Stimulated activated CD4-positive, alpha-beta T cell treated with anti-CD3 and anti-CD28 coated beads, Interleukin-15, amount 100 ng/mL, for 1 hour (primary cell): ENCODE measurements at regions not wholly inside any gene's neighbourhood (a gene's known extent, or its start where the extent isn't known, plus 50 kb on each side); places are given as distances from the start of the nearest gene placed in this dataset.

ENCODE experiments used
- DNase-seq, 2 donors: peaks; one replicate each; pipeline ENCODE4 v3.0.0-alpha.2; 2020; ENCODE audit warnings: low read depth in 1 of 2, low spot score in 1 of 2

GRCh38 chr22:47589271-47590250 lies 827.1 kb downstream of the TBC1D22A start:
- no peak for DNase-seq

- DNase-seq: no peak
Observed at GRCh38 chr22:47588578-47588960, 826.1 kb downstream of the TBC1D22A start.

GRCh38 chr22:47587861-47588577 lies 825.6 kb downstream of the TBC1D22A start:
- DNase-seq: no peak

GRCh38 chr22:47587361-47587760 lies 824.9 kb downstream of the TBC1D22A start:
- DNase-seq: no peak

GRCh38 chr22:47586946-47587345 lies 824.5 kb downstream of the TBC1D22A start:
- no peak for DNase-seq

GRCh38 chr22:47586038-47586437 lies 823.6 kb downstream of the TBC1D22A start:
- no peak for DNase-seq

GRCh38 chr22:47583959-47584562 lies 821.6 kb downstream of the TBC1D22A start:
- no peak for DNase-seq

GRCh38 chr22:47582067-47582466 lies 819.6 kb downstream of the TBC1D22A start:
- DNase-seq: no peak

- DNase-seq: no peak
Observed at GRCh38 chr22:47580121-47580520, 817.7 kb downstream of the TBC1D22A start.

GRCh38 chr22:47576908-47577307 lies 814.5 kb downstream of the TBC1D22A start:
- no peak for DNase-seq

- no peak for DNase-seq
Observed at GRCh38 chr22:47575291-47575690, 812.8 kb downstream of the TBC1D22A start.

GRCh38 chr22:47574556-47574955 lies 812.1 kb downstream of the TBC1D22A start:
- no peak for DNase-seq

- no peak for DNase-seq
Observed at GRCh38 chr22:47573141-47573540, 810.7 kb downstream of the TBC1D22A start.

GRCh38 chr22:47572443-47572842 lies 810.0 kb downstream of the TBC1D22A start:
- DNase-seq: no peak

- no peak for DNase-seq
Observed at GRCh38 chr22:47571616-47572015, 809.2 kb downstream of the TBC1D22A start.

- DNase-seq: no peak
Observed at GRCh38 chr22:47570851-47571250, 808.4 kb downstream of the TBC1D22A start.

- no peak for DNase-seq
Observed at GRCh38 chr22:47570300-47570685, 807.8 kb downstream of the TBC1D22A start.

GRCh38 chr22:47569389-47570299 lies 807.2 kb downstream of the TBC1D22A start:
- no peak for DNase-seq

GRCh38 chr22:47568700-47569099 lies 806.2 kb downstream of the TBC1D22A start:
- DNase-seq: no peak

GRCh38 chr22:47567126-47568090 lies 805.0 kb downstream of the TBC1D22A start:
- no peak for DNase-seq
